ENCODE measurements at regions not wholly inside any gene's neighbourhood (a gene's known extent, or its start where the extent isn't known, plus 50 kb on each side); places are given as distances from the start of the nearest gene placed in this dataset.

DNA sequence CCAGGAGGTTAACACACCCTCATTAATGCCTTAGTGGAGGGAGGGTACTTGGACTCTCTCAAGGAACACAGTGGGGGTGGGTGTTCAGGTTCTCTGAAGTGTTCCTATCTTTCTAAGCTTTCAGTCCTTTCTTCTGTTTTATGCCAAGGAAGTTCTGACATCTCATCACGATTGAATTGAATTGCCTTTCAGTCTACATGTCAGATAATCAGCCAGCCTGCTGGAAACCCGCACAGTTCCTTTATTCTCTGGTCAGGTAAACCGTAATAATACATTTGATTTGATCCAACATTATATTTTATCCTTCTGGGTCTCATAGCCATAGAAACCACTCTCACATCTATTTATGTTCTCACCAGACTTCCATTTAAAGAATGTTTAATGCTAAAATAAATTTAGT, 339.0 kb downstream of the RWDD3 start:
- Histone ChIP-seq H3K23me2 (ENCODE audit: low read depth, low read length) (no peaks in the 10 kb centered on the region), H2BK20ac (ENCODE audit: low read length) (no peak overlapping the region), H3K4me2 (ENCODE audit: insufficient read depth in 1 of 2, low read depth in 2 of 2, low read length in 2 of 2) (no peak overlapping the region), H4K8ac (ENCODE audit: extremely low read depth, insufficient read depth, low read length) (no peak overlapping the region), H4K5ac (ENCODE audit: insufficient read length, low read depth, low read length) (no peak overlapping the region), H3K9ac (replicated peaks in 1 of 4; ENCODE audit: extremely low read depth in 1 of 4, low read depth in 3 of 4, low read length in 3 of 4) (no peak overlapping the region), H2AK5ac (ENCODE audit: low read depth, low read length) (no peak overlapping the region), H3K9me3 (ENCODE audit: insufficient read depth in 2 of 2, low read depth in 1 of 2, low read length in 1 of 2) (no peaks in the 10 kb centered on the region), H3K27ac (ENCODE audit: low read depth, low read length) (no peak overlapping the region), H2BK15ac (ENCODE audit: low read length) (no peak overlapping the region), H3K27me3 (replicated peaks in 1 of 4; ENCODE audit: control insufficient read depth in 3 of 4, extremely low read depth in 1 of 4, insufficient read depth in 3 of 4, low read length in 3 of 4) (no peaks in the 10 kb centered on the region), H3K79me2 (ENCODE audit: control insufficient read depth in 1 of 2, insufficient read depth in 2 of 2, low read length in 2 of 2) (no peaks in the 10 kb centered on the region), H3K23ac (ENCODE audit: insufficient read length) (no peak overlapping the region), H2BK120ac (replicated peaks; ENCODE audit: low read depth, low read length) (no peak overlapping the region), H3K4me1 (replicated peaks in 1 of 4; ENCODE audit: control insufficient read depth in 3 of 4, insufficient read depth in 4 of 4, low read length in 3 of 4) (no peaks in the 10 kb centered on the region), H3K4me3 (ENCODE audit: extremely low read depth in 1 of 4, insufficient read depth in 2 of 4, low read depth in 3 of 4, low read length in 4 of 4) (no peak overlapping the region), H4K91ac (replicated peaks; ENCODE audit: insufficient read length, low read length) (no peak overlapping the region), H2BK12ac (ENCODE audit: low read depth, low read length) (no peak overlapping the region), H2AFZ (ENCODE audit: low read length) (no peak overlapping the region), H3K36me3 (ENCODE audit: control insufficient read depth in 2 of 4, insufficient read depth in 4 of 4, low read length in 3 of 4) (no peaks in the 10 kb centered on the region), H2BK5ac (ENCODE audit: low read depth, low read length) (no peak overlapping the region), H4K20me1 (replicated peaks in 1 of 2; ENCODE audit: control insufficient read depth in 1 of 2, insufficient read depth in 2 of 2, low read length in 2 of 2) (no peaks in the 10 kb centered on the region), H3K56ac (replicated peaks; ENCODE audit: insufficient read length, low read depth, low read length) (no peak overlapping the region), H3K79me1 (ENCODE audit: low read depth, low read length) (no peaks in the 10 kb centered on the region), H3K18ac (ENCODE audit: extremely low read depth, low read length) (no peak overlapping the region; the same call in 1 of the 2 replicates), H3K4ac (replicated peaks; ENCODE audit: insufficient read length, low read depth, low read length) (no peak overlapping the region), H3K14ac (ENCODE audit: insufficient read length) (no peak overlapping the region)
- 77% methylated on average over 3 of the region's 3 CpGs; no CpG with 5 or more reads in 1 of the 2 experiments for WGBS, 2 experiments (ENCODE audit: extremely low coverage in 1 of 2, insufficient coverage in 1 of 2, insufficient read length in 1 of 2, insufficient replicate concordance in 2 of 2, low coverage in 1 of 2, low lambda C conversion rate in 2 of 2, missing lambda C conversion rate in 1 of 2)
- TF ChIP-seq SIRT6 (IDR thresholded peaks at IDR 0.05; ENCODE audit: low read length): no peak
- FAIRE-seq (no peak), DNase-seq (ENCODE audit: low read depth in 1 of 2, low spot score in 2 of 2) (no peak)
- ChIA-PET POLR2A (ENCODE audit: partially characterized antibody) (no interaction called here), CTCF (ENCODE audit: partially characterized antibody) (no interaction called here)

Measured in H1 (cell line).